ENCODE measurements at regions not wholly inside any gene's neighbourhood (a gene's known extent, or its start where the extent isn't known, plus 50 kb on each side); places are given as distances from the start of the nearest gene placed in this dataset.
"Not testable (repeated sequence)": the region's sequence is repeated elsewhere in the genome, so short reads cannot be mapped to it uniquely, and the experiment has no call there.

- TF ChIP-seq CTCF, POLR2A (IDR thresholded peaks at IDR 0.05): not testable (repeated sequence)
Measured at GRCh38 chrX:81412857-81413256, 211.0 kb downstream of the SH3BGRL start.
